ENCODE measurements at regions not wholly inside any gene's neighbourhood (a gene's known extent, or its start where the extent isn't known, plus 50 kb on each side); places are given as distances from the start of the nearest gene placed in this dataset.

DNA sequence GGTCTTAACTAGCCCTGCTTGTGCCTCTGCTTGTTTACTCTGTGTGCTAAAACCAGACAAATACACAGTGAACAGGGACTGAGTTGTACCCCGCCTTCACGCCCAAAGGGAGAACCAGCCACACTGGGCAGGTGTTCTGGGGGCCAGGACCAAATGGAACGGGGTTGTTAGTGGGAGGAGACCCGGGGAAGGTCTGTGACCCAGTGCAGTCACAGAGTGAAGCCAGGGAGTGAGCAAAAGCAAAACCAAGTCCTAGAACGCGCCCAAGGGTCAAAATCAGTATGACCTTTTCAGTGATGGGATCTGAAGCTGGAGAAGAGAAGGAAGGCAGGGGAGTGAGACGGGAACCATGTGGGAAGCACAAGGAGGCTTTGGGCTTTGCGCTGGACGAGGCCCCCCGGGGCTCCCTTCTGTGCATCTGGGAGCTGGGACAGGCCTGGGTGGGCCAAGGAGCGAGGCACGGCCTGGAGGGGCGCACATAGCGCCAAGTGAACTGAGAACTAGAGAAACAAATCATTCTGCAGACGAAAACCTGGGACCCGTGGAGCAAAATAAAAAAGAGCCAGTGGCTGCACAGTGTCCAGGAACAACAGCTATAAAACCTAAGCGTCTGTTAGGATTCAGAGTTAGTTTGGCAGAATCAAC is 78.3 kb upstream of the ALDH1A3 start:
- WGBS, 2 donors = 70 to 75% methylated on average over 17 of the region's 17 CpGs
- TF ChIP-seq EP300 (IDR thresholded peaks at IDR 0.05) = no peak
- Histone ChIP-seq H3K27ac (no peak overlapping the region), H3K36me3 (no peaks in the 10 kb centered on the region), H3K27me3 (no peaks in the 10 kb centered on the region), H3K4me1 (no peaks in the 10 kb centered on the region), H3K9me3 (peaks cover 0 to 27% (median 8%) of the 10 kb centered on the region in 4 donors), H3K4me3 (no peak overlapping the region)
- no peak for DNase-seq (ENCODE audit: low spot score in 2 of 2)

DNA sequence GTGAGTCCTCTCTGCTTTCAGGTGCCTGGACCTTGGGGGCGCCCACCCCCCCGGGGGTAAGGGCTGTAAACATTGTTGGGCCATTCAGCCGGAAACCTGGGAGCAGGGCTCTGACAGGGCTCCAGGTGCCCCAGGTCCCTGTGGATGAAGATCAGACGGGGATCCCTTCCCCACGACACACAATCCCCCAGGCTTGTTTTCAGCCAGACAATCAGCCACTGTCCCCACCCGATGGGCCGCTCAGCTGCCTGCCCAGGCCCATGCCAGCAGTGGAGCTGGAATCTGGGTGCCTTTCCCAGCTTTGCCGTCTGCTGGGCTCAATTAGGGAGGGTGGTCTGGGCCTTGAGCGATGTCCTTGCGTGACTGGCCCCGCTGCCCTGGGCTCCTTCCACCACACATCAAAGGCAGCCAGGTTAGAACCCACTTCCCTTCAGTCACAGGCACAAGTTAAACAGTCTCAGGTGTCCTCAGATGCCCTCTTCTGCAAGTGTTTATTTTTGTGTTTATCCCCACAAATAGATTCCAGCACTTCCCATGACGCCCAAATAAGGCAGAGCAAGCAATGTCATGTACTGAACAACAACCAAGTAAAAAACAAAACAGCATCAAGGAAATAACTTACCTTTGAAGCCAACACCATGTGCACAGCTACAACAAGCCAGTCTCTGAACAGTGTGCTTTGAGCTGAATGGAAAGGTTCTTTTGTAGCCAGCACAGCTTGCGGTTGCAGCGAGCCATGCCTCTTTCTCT is 77.0 kb upstream of the ALDH1A3 start:
- Histone ChIP-seq H3K27ac (no peak overlapping the region), H3K27me3 (no peaks in the 10 kb centered on the region), H3K4me1 (no peaks in the 10 kb centered on the region), H3K4me3 (no peak overlapping the region), H3K9me3 (peaks cover 0 to 29% (median 8%) of the 10 kb centered on the region in 4 donors), H3K36me3 (no peaks in the 10 kb centered on the region)
- no peak for DNase-seq (ENCODE audit: low spot score in 2 of 2)
- no peak for TF ChIP-seq EP300 (IDR thresholded peaks at IDR 0.05)
- TF ChIP-seq, protein P1, sequence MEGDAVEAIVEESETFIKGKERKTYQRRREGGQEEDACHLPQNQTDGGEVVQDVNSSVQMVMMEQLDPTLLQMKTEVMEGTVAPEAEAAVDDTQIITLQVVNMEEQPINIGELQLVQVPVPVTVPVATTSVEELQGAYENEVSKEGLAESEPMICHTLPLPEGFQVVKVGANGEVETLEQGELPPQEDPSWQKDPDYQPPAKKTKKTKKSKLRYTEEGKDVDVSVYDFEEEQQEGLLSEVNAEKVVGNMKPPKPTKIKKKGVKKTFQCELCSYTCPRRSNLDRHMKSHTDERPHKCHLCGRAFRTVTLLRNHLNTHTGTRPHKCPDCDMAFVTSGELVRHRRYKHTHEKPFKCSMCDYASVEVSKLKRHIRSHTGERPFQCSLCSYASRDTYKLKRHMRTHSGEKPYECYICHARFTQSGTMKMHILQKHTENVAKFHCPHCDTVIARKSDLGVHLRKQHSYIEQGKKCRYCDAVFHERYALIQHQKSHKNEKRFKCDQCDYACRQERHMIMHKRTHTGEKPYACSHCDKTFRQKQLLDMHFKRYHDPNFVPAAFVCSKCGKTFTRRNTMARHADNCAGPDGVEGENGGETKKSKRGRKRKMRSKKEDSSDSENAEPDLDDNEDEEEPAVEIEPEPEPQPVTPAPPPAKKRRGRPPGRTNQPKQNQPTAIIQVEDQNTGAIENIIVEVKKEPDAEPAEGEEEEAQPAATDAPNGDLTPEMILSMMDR (IDR thresholded peaks at IDR 0.05) = no peak
- TF ChIP-seq POLR2A (IDR thresholded peaks at IDR 0.05) = no peak
- 74 to 81% methylated on average over 11 to 14 of the region's 14 CpGs for WGBS, 2 donors

DNA sequence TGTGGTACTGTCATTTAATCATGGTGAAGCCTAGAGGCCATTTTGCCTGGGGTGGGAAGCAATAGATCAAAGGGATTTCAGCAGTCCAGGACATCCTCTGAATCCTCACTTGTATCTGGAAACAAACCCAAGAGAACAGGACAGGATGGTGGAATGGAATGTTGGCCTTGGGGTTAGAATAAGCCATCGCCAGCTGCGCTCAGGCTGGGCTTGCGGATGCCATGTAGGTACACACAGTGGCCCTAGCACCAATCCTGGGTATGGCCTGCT is 76.5 kb upstream of the ALDH1A3 start:
- 96 to 100% methylated on average over 1 to 3 of the region's 3 CpGs for WGBS, 2 donors
- DNase-seq (ENCODE audit: low spot score in 2 of 2) = no peak
- Histone ChIP-seq H3K27me3 (no peaks in the 10 kb centered on the region), H3K9me3 (peaks cover 0 to 34% (median 8%) of the 10 kb centered on the region in 4 donors), H3K4me3 (no peak overlapping the region), H3K4me1 (no peaks in the 10 kb centered on the region), H3K27ac (no peak overlapping the region), H3K36me3 (no peaks in the 10 kb centered on the region)
- TF ChIP-seq EP300 (IDR thresholded peaks at IDR 0.05) (no peak), POLR2A (IDR thresholded peaks at IDR 0.05) (no peak)
- TF ChIP-seq, protein P1 (IDR thresholded peaks at IDR 0.05) = no peak

DNA sequence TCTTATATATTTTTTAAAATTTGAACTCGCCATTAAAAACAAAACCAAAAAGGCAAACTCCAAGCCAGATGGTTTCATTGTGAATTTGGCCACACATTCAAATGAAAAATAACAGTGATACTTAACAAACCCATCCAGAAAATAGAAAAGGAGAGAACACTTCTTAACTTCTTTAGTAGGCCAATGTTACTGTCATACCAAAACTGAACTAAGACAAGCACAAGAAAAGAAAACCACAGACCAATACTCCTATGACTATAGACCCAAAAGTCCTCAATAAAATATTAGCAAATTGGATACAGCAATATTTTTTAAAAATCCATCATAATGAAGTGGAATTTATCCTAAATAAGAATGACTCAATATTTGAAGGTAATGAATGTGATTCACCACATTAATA is 73.5 kb upstream of the ALDH1A3 start:
- no peaks in the 10 kb centered on the region for H3K4me1 ChIP-seq
- WGBS, 2 donors = 85 to 95% methylated on average over 1 of the region's 1 CpG

DNA sequence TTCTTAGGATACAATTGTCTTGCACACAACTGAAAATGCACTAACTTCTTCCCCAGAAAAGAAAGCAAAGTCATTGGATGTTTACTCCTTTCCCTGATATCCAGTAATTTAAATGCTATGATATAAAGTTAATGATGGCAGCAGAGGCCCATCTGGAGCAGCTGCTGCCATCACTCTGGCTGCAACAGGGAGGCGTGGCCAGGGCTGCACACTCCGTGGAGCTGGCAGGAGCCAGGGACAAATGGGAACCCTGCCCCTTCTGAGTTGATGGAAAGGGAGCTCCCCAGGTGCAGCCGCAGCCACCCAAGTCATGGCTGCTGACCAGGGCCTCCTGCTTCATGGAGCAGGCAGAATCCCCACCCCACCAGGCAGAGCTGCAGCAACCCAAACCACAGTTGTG is 72.6 kb upstream of the ALDH1A3 start:
- no peaks in the 10 kb centered on the region for H3K27me3 ChIP-seq
- no peak for TF ChIP-seq EP300 (IDR thresholded peaks at IDR 0.05)
- TF ChIP-seq, protein P1 (IDR thresholded peaks at IDR 0.05) = no peak
- no peak for DNase-seq (ENCODE audit: low spot score in 2 of 2)
- WGBS, 2 donors = 78 to 79% methylated on average over 3 of the region's 3 CpGs
- H3K36me3 ChIP-seq = no peaks in the 10 kb centered on the region
- no peak overlapping the region for H3K4me3 ChIP-seq
- no peaks in the 10 kb centered on the region for H3K4me1 ChIP-seq
- H3K27ac ChIP-seq = no peak overlapping the region
- H3K9me3 ChIP-seq = peaks cover 0 to 31% (median 8%) of the 10 kb centered on the region in 4 donors

More for the DNA sequence above, 73.5 kb upstream of the ALDH1A3 start:
- no peak for TF ChIP-seq POLR2A (IDR thresholded peaks at IDR 0.05)
- TF ChIP-seq, protein P1 (IDR thresholded peaks at IDR 0.05) = no peak
- TF ChIP-seq EP300 (IDR thresholded peaks at IDR 0.05) = no peak
- Histone ChIP-seq H3K27ac (no peak overlapping the region), H3K9me3 (peaks cover 0 to 31% (median 8%) of the 10 kb centered on the region in 4 donors), H3K4me3 (no peak overlapping the region), H3K27me3 (no peaks in the 10 kb centered on the region), H3K36me3 (no peaks in the 10 kb centered on the region)
- no peak for DNase-seq (ENCODE audit: low spot score in 2 of 2)
